Naive thymus-derived CD8-positive, alpha-beta T cell (primary cell): ENCODE measurements at regions not wholly inside any gene's neighbourhood (a gene's known extent, or its start where the extent isn't known, plus 50 kb on each side); places are given as distances from the start of the nearest gene placed in this dataset.

Experiments
- ATAC-seq, 2 donors: fragments of 150-1000 bp; cut with Tn5 transposase in 1 of 2; sonication (Bioruptor Pico), chemical (Tn5 transposase) in 1 of 2; 1 replicate in 1 of 2; 2 replicates in 1 of 2; pipeline ENCODE4 v1.10.0; 2021; ENCODE audit warnings: mild to moderate bottlenecking in 2 of 2, moderate library complexity in 2 of 2
- POLR2A ChIA-PET: fragments of 350-600 bp; sonication (Branson Sonifier 250); formaldehyde crosslinking; loops from one replicate; lab custom pipeline; 2021; ENCODE audit warnings: antibody characterized with exemption; lab: Charles Lee
- DNase-seq, 10 donors: peaks; one replicate each; pipeline versions ENCODE4 v3.0.0 to v3.0.0-alpha.2; 2020 to 2022
- H3K27ac Mint-ChIP-seq, 10 donors: one replicate each; pipeline ENCODE4 v1.8.0; 2020 to 2022; ENCODE audit warnings: mild to moderate bottlenecking in 10 of 10, mixed read lengths in 10 of 10, moderate library complexity in 4 of 10, inconsistent platforms in 1 of 10
- H3K27me3 Mint-ChIP-seq, 5 donors: one replicate each; pipeline ENCODE4 v1.8.0; 2021 to 2022; ENCODE audit warnings: mixed read lengths in 5 of 5
- H3K36me3 Mint-ChIP-seq, 3 donors: one replicate each; pipeline ENCODE4 v1.8.0; 2020 to 2022; ENCODE audit warnings: mixed read lengths in 3 of 3, mild to moderate bottlenecking in 2 of 3, inconsistent platforms in 1 of 3
- H3K4me1 Mint-ChIP-seq, 4 donors: one replicate each; pipeline ENCODE4 v1.8.0; 2021 to 2022; ENCODE audit warnings: mixed read lengths in 4 of 4
- H3K4me3 Mint-ChIP-seq, 10 donors: one replicate each; pipeline ENCODE4 v1.8.0; 2020 to 2022; ENCODE audit warnings: mild to moderate bottlenecking in 10 of 10, mixed read lengths in 10 of 10, moderate library complexity in 6 of 10, inconsistent platforms in 1 of 10
- H3K9me3 Mint-ChIP-seq, 9 donors: one replicate each; pipeline ENCODE4 v1.8.0; 2020 to 2022; ENCODE audit warnings: mixed read lengths in 9 of 9, mild to moderate bottlenecking in 3 of 9, inconsistent platforms in 1 of 9, moderate library complexity in 1 of 9

DNA sequence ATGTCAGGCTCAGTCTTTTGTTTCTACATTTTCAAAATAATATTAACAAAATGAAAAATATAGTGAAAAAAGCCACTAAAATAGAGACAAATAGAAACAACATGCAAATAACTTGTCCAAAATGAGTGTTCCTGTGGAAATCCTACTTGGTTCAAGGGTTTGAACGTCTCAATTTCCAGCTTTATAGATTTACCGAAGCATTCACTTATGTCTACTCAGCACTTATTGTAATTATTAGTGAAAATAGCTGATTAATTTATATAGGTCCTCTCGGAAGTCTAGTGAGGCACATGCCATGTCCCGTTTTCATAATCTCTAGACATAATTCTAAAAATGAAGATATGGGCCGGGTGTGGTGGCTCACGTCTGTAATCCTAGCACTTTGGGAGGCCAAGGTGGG, 99.9 kb upstream of the NFIB start:
- POLR2A ChIA-PET: interaction anchor here (0.7 kb wide), 1 partner anchor 34 kb away, joined by 4 read pairs; no protein-coding TSS in a partner anchor
- ATAC-seq: no peak
- Mint-ChIP-seq H3K27me3 (peaks cover 0 to 9% (median 0%) of the 10 kb centered on the region in 5 donors), H3K36me3 (no peaks in the 10 kb centered on the region), H3K9me3 (no peaks in the 10 kb centered on the region), H3K27ac (no peak overlapping the region), H3K4me1 (no peaks in the 10 kb centered on the region), H3K4me3 (no peak overlapping the region)
- DNase-seq: no peak

DNA sequence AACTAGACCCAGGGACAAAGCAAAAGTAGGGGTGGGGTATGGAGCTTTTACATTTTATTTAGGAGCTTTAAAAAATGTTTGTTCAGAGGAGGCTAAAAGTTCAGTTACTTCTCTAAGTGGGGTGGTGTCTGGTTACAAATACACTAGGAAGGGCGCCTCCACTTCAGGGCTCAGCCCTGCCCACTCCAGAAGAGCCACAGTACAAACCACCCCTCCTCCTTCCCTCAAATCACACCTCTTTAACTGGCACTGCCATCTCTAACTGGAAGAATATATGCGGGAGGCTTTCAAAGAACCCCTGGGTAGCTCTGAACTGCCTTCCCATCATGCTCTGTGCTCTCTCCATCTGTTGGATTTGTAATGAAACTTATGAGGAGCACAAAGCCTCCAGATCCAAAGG, 98.8 kb upstream of the NFIB start:
- peaks cover 0 to 4% (median 0%) of the 10 kb centered on the region in 5 donors for H3K27me3 Mint-ChIP-seq
- no peaks in the 10 kb centered on the region for H3K4me1 Mint-ChIP-seq
- no peak overlapping the region for H3K4me3 Mint-ChIP-seq
- ATAC-seq (no peak), DNase-seq (no peak)
- H3K27ac Mint-ChIP-seq: no peak overlapping the region
- POLR2A ChIA-PET: no interaction called here
- no peaks in the 10 kb centered on the region for H3K9me3 Mint-ChIP-seq
- H3K36me3 Mint-ChIP-seq: no peaks in the 10 kb centered on the region

DNA sequence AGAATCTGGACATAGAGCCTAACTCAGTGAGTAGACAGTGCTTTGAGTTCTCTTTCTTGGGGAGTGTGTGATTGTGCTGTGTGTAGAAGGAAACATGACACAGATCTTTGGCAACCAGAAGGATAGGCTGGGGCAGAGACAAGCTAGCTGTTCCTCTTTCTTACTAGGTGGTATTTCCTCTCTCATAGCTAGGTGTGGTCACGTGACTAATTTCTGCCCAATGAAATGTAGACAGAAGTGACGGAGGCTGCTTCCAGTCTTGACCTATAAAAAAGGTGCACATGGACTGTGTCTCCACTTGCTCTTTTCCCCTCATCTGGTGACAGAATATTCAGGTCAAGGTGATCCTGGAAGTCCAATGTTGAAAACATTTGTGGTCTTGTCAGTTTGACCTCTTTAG, 92.5 kb upstream of the NFIB start:
- no peaks in the 10 kb centered on the region for H3K4me1 Mint-ChIP-seq
- H3K9me3 Mint-ChIP-seq: peaks cover 0 to 5% (median 0%) of the 10 kb centered on the region in 9 donors
- no peak overlapping the region for H3K27ac Mint-ChIP-seq
- H3K4me3 Mint-ChIP-seq: no peak overlapping the region
- ATAC-seq (no peak), DNase-seq (no peak)
- H3K27me3 Mint-ChIP-seq: peaks cover 0 to 14% (median 4%) of the 10 kb centered on the region in 5 donors
- POLR2A ChIA-PET: no interaction called here
- H3K36me3 Mint-ChIP-seq: no peaks in the 10 kb centered on the region

DNA sequence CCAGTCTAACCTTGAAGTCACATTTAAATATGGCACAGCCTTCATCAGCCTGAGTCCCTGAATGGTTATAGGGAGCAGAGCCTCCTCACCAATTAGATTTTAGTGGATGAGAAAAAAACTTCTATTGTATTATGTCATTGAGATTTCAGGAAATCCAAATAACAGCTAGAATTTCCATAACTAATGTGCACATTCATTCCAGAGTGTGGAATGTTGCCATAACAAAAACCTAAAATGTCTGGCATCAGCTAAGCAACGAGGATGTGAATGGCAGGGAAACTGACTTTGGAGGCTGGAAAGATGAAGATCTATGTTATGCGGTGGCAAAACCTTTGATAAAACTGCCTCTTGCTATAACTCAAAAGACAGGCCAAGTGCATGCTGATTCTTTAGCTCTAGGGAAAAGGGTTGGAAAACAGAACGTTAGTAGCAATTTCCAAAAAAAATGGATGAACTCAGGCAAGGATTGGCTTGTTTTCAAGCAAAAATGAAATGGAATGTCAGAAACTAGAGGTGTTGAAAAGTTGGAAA, 91.3 kb upstream of the NFIB start:
- DNase-seq (no peak), ATAC-seq (no peak)
- peaks cover 0 to 14% (median 5%) of the 10 kb centered on the region in 5 donors for H3K27me3 Mint-ChIP-seq
- no peak overlapping the region for H3K27ac Mint-ChIP-seq
- H3K36me3 Mint-ChIP-seq: no peaks in the 10 kb centered on the region
- H3K4me3 Mint-ChIP-seq: no peak overlapping the region
- POLR2A ChIA-PET: no interaction called here
- H3K4me1 Mint-ChIP-seq: no peaks in the 10 kb centered on the region
- H3K9me3 Mint-ChIP-seq: peaks cover 0 to 5% (median 0%) of the 10 kb centered on the region in 9 donors

DNA sequence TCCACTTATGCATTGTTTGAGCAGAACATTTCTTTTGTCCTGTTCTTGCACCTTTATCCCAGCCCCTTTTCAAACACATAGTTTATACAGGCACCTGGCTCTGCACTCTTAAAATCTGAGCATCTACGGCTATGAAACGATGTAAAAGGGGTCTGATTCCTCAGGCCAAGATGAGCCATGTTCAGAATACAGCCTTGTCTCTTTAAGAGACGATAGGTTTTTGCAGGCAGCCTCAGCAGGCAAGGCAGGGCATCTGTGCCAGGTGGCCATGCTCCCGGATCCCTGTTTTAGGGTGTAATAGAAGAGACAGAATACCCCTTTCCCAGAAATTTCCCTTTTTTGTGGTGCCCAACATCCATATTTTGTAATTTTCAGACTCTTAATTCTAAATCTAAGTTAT, 89.1 kb upstream of the NFIB start:
- Mint-ChIP-seq H3K36me3 (no peaks in the 10 kb centered on the region), H3K4me1 (no peaks in the 10 kb centered on the region), H3K9me3 (peaks cover 0 to 5% (median 0%) of the 10 kb centered on the region in 9 donors), H3K27me3 (peaks cover 0 to 10% (median 5%) of the 10 kb centered on the region in 5 donors), H3K27ac (no peak overlapping the region), H3K4me3 (no peak overlapping the region)
- POLR2A ChIA-PET: no interaction called here
- ATAC-seq (no peak), DNase-seq (no peak)

GRCh38 chr9:14402583-14402982, 88.6 kb upstream of the NFIB start:
- no peaks in the 10 kb centered on the region for H3K4me1 Mint-ChIP-seq
- POLR2A ChIA-PET: no interaction called here
- H3K27me3 Mint-ChIP-seq: peaks cover 0 to 10% (median 5%) of the 10 kb centered on the region in 5 donors
- H3K36me3 Mint-ChIP-seq: no peaks in the 10 kb centered on the region
- DNase-seq: no peak
- no peak overlapping the region for H3K4me3 Mint-ChIP-seq
- no peak overlapping the region for H3K27ac Mint-ChIP-seq
- ATAC-seq: no peak
- peaks cover 0 to 5% (median 0%) of the 10 kb centered on the region in 9 donors for H3K9me3 Mint-ChIP-seq

DNA sequence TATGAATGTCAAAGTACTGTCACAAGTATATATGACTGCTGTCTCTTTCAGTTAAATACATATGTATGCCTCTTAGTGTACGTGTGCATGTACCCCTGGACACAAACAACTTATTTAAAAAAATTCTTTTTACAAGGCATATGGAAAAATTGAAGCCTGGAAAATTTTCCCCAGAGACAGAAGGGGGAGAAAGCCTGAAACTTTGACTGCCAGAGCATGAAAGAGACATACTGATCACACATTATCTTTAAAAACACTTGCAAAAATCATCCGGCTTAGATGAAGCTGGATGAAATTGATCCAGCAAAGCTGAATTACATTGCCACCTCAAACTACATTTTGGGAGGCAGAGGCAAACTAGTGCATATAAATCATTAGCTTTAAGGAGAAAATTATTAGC, 88.0 kb upstream of the NFIB start:
- POLR2A ChIA-PET: no interaction called here
- DNase-seq: no peak
- Mint-ChIP-seq H3K36me3 (no peaks in the 10 kb centered on the region), H3K9me3 (peaks cover 0 to 5% (median 0%) of the 10 kb centered on the region in 9 donors), H3K27me3 (peaks cover 0 to 10% (median 4%) of the 10 kb centered on the region in 5 donors), H3K4me1 (no peaks in the 10 kb centered on the region), H3K4me3 (no peak overlapping the region), H3K27ac (no peak overlapping the region)
- no peak for ATAC-seq

- H3K9me3 Mint-ChIP-seq: peaks cover 0 to 4% (median 0%) of the 10 kb centered on the region in 9 donors
- H3K27me3 Mint-ChIP-seq: peaks cover 0 to 4% (median 3%) of the 10 kb centered on the region in 5 donors
- no peaks in the 10 kb centered on the region for H3K4me1 Mint-ChIP-seq
- ATAC-seq (no peak), DNase-seq (no peak)
- no peak overlapping the region for H3K27ac Mint-ChIP-seq
- no peak overlapping the region for H3K4me3 Mint-ChIP-seq
- H3K36me3 Mint-ChIP-seq: no peaks in the 10 kb centered on the region
- POLR2A ChIA-PET: no interaction called here
Observed at GRCh38 chr9:14400658-14400995, 86.7 kb upstream of the NFIB start.

DNA sequence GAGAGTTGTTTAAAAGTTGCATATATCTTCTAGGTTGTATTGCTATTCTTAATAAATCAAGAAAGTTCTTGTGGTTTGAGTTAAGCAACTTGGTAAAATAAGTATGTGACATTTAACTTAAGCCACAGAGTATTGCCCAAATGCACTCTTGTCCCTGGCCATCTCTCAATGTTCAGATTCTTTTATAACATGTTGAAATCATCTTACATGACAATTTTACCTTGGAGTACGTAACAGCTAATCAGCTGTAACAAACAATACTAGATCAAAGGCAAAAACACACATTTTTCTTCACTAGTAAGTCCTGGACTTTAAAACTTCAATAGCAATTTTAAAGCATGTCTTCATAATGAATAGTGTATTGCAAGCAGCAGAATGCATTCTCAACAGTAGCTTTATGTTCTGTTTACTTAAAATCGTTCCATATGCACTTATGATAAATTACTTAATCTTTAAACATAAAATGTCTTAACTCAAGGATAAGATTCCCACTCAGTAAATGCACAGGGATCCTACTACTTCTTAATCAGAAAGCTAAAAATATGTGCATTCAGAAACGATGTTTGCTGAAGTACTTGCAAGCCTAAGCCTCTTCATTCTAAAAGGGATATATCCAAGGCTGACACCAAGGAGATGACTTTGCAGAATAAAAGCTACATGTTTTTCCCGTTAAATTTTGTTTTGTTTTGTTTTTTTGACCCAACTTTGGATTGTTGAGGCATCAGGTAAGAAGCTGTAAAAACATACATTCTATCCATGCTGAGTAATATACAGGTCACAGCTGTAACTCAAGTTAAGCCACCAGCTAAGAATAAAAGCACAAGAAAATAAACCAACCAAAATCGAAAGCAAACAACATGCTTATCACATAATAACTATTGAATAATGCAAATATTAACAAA, 86.1 kb upstream of the NFIB start:
- ATAC-seq (no peak), DNase-seq (no peak)
- Mint-ChIP-seq H3K4me3 (no peak overlapping the region), H3K9me3 (peaks cover 0 to 4% (median 0%) of the 10 kb centered on the region in 9 donors), H3K27me3 (peaks cover 0 to 4% (median 0%) of the 10 kb centered on the region in 5 donors), H3K36me3 (no peaks in the 10 kb centered on the region), H3K27ac (no peak overlapping the region), H3K4me1 (no peaks in the 10 kb centered on the region)
- POLR2A ChIA-PET: no interaction called here

DNA sequence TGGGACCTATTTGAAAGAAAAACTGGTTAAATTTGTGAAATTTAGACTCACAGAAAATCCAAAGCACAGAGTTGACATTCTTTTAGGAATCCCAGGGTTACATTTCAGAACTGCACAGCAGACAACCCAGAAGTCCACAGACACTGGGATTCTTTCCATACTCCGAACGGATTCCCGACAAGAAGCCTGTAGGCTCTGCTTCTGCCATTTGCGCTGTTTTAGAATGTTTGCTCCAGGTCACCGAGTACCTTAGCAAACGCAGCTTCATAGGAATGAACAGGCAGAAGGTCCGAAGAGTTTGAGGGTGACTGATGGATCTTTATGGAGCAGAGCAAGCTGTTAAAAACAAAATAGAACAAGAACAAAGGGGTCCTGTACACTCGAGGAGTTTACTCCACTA, 84.5 kb upstream of the NFIB start:
- H3K36me3 Mint-ChIP-seq: no peaks in the 10 kb centered on the region
- no peak overlapping the region for H3K27ac Mint-ChIP-seq
- peaks cover 0 to 4% (median 0%) of the 10 kb centered on the region in 9 donors for H3K9me3 Mint-ChIP-seq
- POLR2A ChIA-PET: no interaction called here
- ATAC-seq: no peak
- H3K27me3 Mint-ChIP-seq: peaks cover 0 to 4% (median 0%) of the 10 kb centered on the region in 5 donors
- DNase-seq: no peak
- H3K4me1 Mint-ChIP-seq: no peaks in the 10 kb centered on the region
- no peak overlapping the region for H3K4me3 Mint-ChIP-seq

GRCh38 chr9:14396171-14396570, 82.2 kb upstream of the NFIB start:
- DNase-seq (no peak), ATAC-seq (no peak)
- POLR2A ChIA-PET: no interaction called here
- peaks cover 0 to 9% (median 0%) of the 10 kb centered on the region in 9 donors for H3K9me3 Mint-ChIP-seq
- H3K27me3 Mint-ChIP-seq: peaks cover 0 to 4% (median 2%) of the 10 kb centered on the region in 5 donors
- H3K4me1 Mint-ChIP-seq: no peaks in the 10 kb centered on the region
- no peak overlapping the region for H3K27ac Mint-ChIP-seq
- H3K36me3 Mint-ChIP-seq: no peaks in the 10 kb centered on the region
- no peak overlapping the region for H3K4me3 Mint-ChIP-seq

GRCh38 chr9:14395317-14396082, 81.6 kb upstream of the NFIB start:
- Mint-ChIP-seq H3K4me1 (no peaks in the 10 kb centered on the region), H3K4me3 (no peak overlapping the region), H3K36me3 (no peaks in the 10 kb centered on the region), H3K27me3 (peaks cover 0 to 4% (median 0%) of the 10 kb centered on the region in 5 donors), H3K27ac (no peak overlapping the region), H3K9me3 (peaks cover 0 to 9% (median 0%) of the 10 kb centered on the region in 9 donors)
- ATAC-seq (no peak), DNase-seq (no peak)
- POLR2A ChIA-PET: no interaction called here

GRCh38 chr9:14393418-14393817, 79.5 kb upstream of the NFIB start:
- Mint-ChIP-seq H3K36me3 (no peaks in the 10 kb centered on the region), H3K27ac (no peak overlapping the region), H3K9me3 (peaks cover 0 to 9% (median 0%) of the 10 kb centered on the region in 9 donors), H3K4me1 (no peaks in the 10 kb centered on the region), H3K4me3 (no peak overlapping the region), H3K27me3 (peaks cover 0 to 4% (median 0%) of the 10 kb centered on the region in 5 donors)
- DNase-seq (no peak), ATAC-seq (no peak)
- POLR2A ChIA-PET: no interaction called here
